ENCODE measurements at regions not wholly inside any gene's neighbourhood (a gene's known extent, or its start where the extent isn't known, plus 50 kb on each side); places are given as distances from the start of the nearest gene placed in this dataset.

GRCh38 chr20:55070001-55070400 lies 594.6 kb downstream of the DOK5 start:
- TF ChIP-seq CTCF (IDR thresholded peaks at IDR 0.05 in 2 of 3, conservative IDR thresholded peaks at IDR 0.05 in 1 of 3; ENCODE audit: control insufficient read depth in 2 of 3, extremely low read depth in 1 of 3, insufficient read depth in 1 of 3, low read depth in 3 of 3, low read length in 3 of 3) (no peak), POLR2AphosphoS5 (IDR thresholded peaks at IDR 0.05; ENCODE audit: low read length) (no peak), IRF3 (IDR thresholded peaks at IDR 0.05) (no peak)

Data from GM12878 (cell line).